Lower lobe of right lung (tissue), 2 donors: ENCODE measurements at regions not wholly inside any gene's neighbourhood (a gene's known extent, or its start where the extent isn't known, plus 50 kb on each side); places are given as distances from the start of the nearest gene placed in this dataset.

ENCODE experiments used
- ATAC-seq, 2 donors: fragments of 200-7000 bp; cut with Tn5 transposase; one replicate each; pipeline ENCODE4 v1.9.1; 2020 to 2022; ENCODE audit warnings: mild to moderate bottlenecking in 2 of 2, moderate library complexity in 2 of 2
- DNase-seq: peaks from one replicate; pipeline ENCODE4 v3.0.0-alpha.2; 2020
- H3K27ac ChIP-seq: fragments of 200-600 bp; one replicate; pipeline ENCODE4 v1.8.0; 2022
- H3K27me3 ChIP-seq: fragments of 200-600 bp; one replicate; pipeline ENCODE4 v1.8.0; 2022; ENCODE audit warnings: low read depth
- H3K36me3 ChIP-seq: fragments of 200-600 bp; one replicate; pipeline ENCODE4 v1.8.0; 2022; ENCODE audit warnings: mild to moderate bottlenecking
- H3K4me1 ChIP-seq: fragments of 200-600 bp; one replicate; pipeline ENCODE4 v1.8.0; 2022
- H3K4me3 ChIP-seq: fragments of 200-600 bp; one replicate; pipeline ENCODE4 v1.8.0; 2022; ENCODE audit warnings: mild to moderate bottlenecking
- H3K9me3 ChIP-seq: fragments of 200-600 bp; one replicate; pipeline ENCODE4 v1.8.0; 2022
- intact Hi-C: fragments of 100-400 bp; cut with DNase I; formaldehyde crosslinking; loops from one replicate; pipeline ENCODE4 v1.11.0; 2022
- TF ChIP-seq, protein P1 (sequence below): fragments of 200-600 bp; IDR thresholded peaks from one replicate; pipeline ENCODE4 v1.8.0; 2022; ENCODE audit warnings: antibody characterized with exemption, mild to moderate bottlenecking
- donor health status: DM: no; HTN: yes; CAD: no; lungs with severe emphysema.

DNA sequence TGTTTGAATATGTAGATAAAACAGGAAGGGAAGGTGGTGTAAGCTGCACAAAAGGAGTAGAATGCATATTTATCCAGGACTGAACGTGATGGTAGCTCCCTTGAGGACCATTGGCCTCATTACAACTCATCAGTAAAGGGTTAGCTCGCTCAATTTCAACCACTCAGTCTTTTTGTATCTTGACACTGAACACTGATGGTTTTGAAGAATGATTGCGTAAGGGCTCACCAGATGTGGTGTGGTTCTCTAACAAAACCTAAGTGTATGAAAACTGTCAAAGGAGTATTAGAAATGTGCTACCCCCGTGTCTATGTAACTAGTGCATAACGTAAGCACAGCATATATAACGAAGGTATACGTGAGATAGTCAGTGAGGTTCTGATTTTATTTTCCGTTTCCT lies 272.4 kb upstream of the THSD7B start:
- no peak for DNase-seq

DNA sequence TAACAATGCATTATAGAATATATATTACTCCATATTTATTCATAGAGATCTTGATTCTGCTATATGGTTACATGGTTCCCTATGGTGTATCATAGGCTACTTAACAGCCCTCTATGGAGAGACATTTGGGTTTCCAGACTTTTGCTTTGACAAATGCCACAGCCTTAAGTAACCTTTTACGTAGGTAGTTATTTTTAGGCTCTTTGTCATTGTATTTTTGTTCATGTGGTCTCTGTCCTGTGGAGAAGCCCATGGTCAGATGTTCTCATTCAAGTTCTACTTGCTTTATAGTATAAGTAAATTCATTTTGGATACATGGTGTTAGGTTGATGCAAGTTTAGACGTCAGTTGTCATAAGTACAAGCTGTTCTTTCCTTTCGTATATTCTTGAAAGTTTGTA lies 275.2 kb upstream of the THSD7B start:
- intact Hi-C loops, result no loop called here
- no peaks in the 10 kb centered on the region for H3K4me1 ChIP-seq
- ATAC-seq, result no peak
- H3K27ac ChIP-seq, result no peak overlapping the region
- H3K4me3 ChIP-seq, result no peak overlapping the region
- no peaks in the 10 kb centered on the region for H3K27me3 ChIP-seq
- TF ChIP-seq, protein P1, sequence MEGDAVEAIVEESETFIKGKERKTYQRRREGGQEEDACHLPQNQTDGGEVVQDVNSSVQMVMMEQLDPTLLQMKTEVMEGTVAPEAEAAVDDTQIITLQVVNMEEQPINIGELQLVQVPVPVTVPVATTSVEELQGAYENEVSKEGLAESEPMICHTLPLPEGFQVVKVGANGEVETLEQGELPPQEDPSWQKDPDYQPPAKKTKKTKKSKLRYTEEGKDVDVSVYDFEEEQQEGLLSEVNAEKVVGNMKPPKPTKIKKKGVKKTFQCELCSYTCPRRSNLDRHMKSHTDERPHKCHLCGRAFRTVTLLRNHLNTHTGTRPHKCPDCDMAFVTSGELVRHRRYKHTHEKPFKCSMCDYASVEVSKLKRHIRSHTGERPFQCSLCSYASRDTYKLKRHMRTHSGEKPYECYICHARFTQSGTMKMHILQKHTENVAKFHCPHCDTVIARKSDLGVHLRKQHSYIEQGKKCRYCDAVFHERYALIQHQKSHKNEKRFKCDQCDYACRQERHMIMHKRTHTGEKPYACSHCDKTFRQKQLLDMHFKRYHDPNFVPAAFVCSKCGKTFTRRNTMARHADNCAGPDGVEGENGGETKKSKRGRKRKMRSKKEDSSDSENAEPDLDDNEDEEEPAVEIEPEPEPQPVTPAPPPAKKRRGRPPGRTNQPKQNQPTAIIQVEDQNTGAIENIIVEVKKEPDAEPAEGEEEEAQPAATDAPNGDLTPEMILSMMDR, result no peak
- peaks cover 9% of the 10 kb centered on the region for H3K9me3 ChIP-seq
- H3K36me3 ChIP-seq, result no peaks in the 10 kb centered on the region
- DNase-seq, result no peak

More for the DNA sequence above, 272.4 kb upstream of the THSD7B start:
- Histone ChIP-seq H3K27ac (no peak overlapping the region), H3K4me3 (no peak overlapping the region), H3K27me3 (no peaks in the 10 kb centered on the region), H3K9me3 (peaks cover 9% of the 10 kb centered on the region), H3K4me1 (no peaks in the 10 kb centered on the region), H3K36me3 (no peaks in the 10 kb centered on the region)
- ATAC-seq, result no peak
- intact Hi-C loops, result no loop called here
- TF ChIP-seq, protein P1, result no peak

DNA sequence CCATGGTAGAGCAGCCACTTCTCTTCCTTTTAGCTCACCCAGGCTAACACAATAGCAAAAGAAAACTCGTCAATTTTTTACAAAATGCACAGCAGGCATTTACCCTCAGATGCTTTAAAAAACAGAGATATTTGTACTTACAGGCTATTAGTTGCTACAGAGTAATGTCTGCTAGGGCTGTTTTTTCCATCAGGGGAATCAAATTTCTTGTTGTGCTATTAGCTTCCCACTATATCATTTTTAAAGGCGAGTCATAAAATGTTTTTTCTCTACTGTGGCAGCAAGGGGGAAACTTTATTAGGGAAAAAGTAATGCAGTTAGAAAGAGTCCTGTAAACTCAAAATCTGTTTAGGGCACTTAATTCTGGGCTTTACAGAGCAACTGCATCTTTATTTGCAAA lies 277.9 kb upstream of the THSD7B start:
- intact Hi-C loops, result no loop called here
- no peaks in the 10 kb centered on the region for H3K27me3 ChIP-seq
- DNase-seq, result no peak
- no peaks in the 10 kb centered on the region for H3K4me1 ChIP-seq
- ATAC-seq, result no peak
- peaks cover 9% of the 10 kb centered on the region for H3K9me3 ChIP-seq
- no peak overlapping the region for H3K4me3 ChIP-seq
- no peaks in the 10 kb centered on the region for H3K36me3 ChIP-seq
- TF ChIP-seq, protein P1, result no peak
- no peak overlapping the region for H3K27ac ChIP-seq

DNA sequence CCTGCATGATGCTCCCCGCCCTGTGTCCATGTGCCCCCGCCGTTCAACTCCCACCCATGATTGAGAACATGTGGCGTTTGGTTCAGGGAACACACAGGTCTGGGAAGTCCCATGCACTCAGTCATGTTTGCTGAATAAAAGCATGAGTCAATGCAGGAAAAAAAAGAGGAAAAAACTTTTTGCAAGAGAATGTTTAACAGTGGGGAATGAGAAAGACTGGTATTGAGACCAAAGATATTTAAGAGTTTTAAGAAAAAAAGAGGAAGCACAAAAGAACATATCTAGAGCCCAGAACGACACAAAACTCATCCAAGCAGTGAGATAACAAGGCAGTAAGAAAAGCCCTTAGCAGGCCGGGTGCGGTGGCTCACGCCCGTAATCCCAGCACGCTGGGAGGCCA lies 279.2 kb upstream of the THSD7B start:
- Histone ChIP-seq H3K36me3 (no peaks in the 10 kb centered on the region), H3K9me3 (peaks cover 9% of the 10 kb centered on the region), H3K4me1 (no peaks in the 10 kb centered on the region), H3K4me3 (no peak overlapping the region), H3K27me3 (no peaks in the 10 kb centered on the region), H3K27ac (no peak overlapping the region)
- intact Hi-C loops, result no loop called here
- ATAC-seq, result no peak
- TF ChIP-seq, protein P1, result no peak
- no peak for DNase-seq

DNA sequence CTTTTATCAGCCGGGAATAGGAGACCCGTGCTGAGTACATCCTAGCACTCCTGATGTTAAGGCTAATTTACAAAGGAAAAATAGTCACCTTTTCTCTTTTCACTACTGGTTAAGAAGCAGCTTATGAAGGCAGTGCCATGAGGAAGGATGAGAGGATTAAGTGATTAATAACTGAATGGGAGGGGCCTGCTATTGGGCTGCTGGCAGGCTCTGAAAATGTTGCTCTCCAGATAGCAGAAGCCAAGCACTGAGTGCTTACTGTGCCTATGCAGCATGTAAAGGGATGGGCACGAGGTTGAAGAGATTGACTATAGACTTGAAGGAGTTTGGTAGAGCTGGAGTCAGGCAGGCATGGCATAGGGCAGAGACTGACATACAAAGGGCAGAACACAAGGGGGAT lies 282.4 kb upstream of the THSD7B start:
- H3K27me3 ChIP-seq, result no peaks in the 10 kb centered on the region
- H3K36me3 ChIP-seq, result no peaks in the 10 kb centered on the region
- TF ChIP-seq, protein P1, result no peak
- peaks cover 11% of the 10 kb centered on the region for H3K9me3 ChIP-seq
- DNase-seq (no peak), ATAC-seq (no peak)
- H3K4me1 ChIP-seq, result no peaks in the 10 kb centered on the region
- intact Hi-C loops, result no loop called here
- no peak overlapping the region for H3K4me3 ChIP-seq
- H3K27ac ChIP-seq, result no peak overlapping the region

DNA sequence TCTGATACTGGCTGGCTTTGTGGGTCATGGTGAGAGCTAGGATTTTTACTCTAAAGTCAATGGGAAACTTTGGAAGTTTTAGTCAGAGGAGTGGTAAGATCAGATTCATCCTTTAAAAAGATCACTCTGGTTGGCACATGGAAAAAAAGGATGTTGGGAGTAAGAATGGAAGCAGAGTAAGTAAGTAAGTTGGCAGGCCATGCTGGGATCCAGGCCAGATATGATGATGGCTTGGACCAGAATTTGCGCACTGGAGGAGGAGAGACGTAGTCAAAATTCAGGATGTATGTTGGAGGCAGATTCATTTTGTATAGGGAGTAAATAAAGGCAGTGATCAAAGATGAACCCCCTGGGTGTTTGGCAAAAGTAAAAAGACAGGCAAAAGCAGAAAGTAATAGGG lies 283.3 kb upstream of the THSD7B start:
- DNase-seq (no peak), ATAC-seq (no peak)
- intact Hi-C loops, result no loop called here
- Histone ChIP-seq H3K27ac (no peak overlapping the region), H3K27me3 (no peaks in the 10 kb centered on the region), H3K4me3 (no peak overlapping the region), H3K4me1 (no peaks in the 10 kb centered on the region), H3K36me3 (no peaks in the 10 kb centered on the region), H3K9me3 (peaks cover 11% of the 10 kb centered on the region)
- TF ChIP-seq, protein P1, result no peak
